ENCODE measurements at regions not wholly inside any gene's neighbourhood (a gene's known extent, or its start where the extent isn't known, plus 50 kb on each side); places are given as distances from the start of the nearest gene placed in this dataset.

GRCh38 chr9:88741335-88741734 lies 206.4 kb downstream of the NXNL2 start:
- TF ChIP-seq CTCF (IDR thresholded peaks at IDR 0.05; ENCODE audit: insufficient read depth, low read length, poor library complexity, severe bottlenecking): peak; percentile 35
- no peak for TF ChIP-seq EZH2phosphoT487 (conservative IDR thresholded peaks at IDR 0.05; ENCODE audit: low read length)

All from SU-DHL-6 (cell line).